GM18507 (cell line): ENCODE measurements at regions not wholly inside any gene's neighbourhood (a gene's known extent, or its start where the extent isn't known, plus 50 kb on each side); places are given as distances from the start of the nearest gene placed in this dataset.
"Not testable (repeated sequence)": the region's sequence is repeated elsewhere in the genome, so short reads cannot be mapped to it uniquely, and the experiment has no call there.

ENCODE experiments used
- DNase-seq: peaks from one replicate; pipeline ENCODE4 v3.0.0; 2011; ENCODE audit warnings: low read depth; ENCODE audit not compliant: insufficient read length; ENCODE audit errors: extremely low spot score
- FAIRE-seq: peaks from 2 replicates; lab custom pipeline; 2011; peaks lifted over from hg19 to GRCh38; lab: Jason Lieb, UNC

GRCh38 chr21:32877888-32878287 lies 106.3 kb upstream of the PAXBP1 start:
- not testable (repeated sequence) for FAIRE-seq, DNase-seq

GRCh38 chr21:32878661-32879060 lies 107.1 kb upstream of the PAXBP1 start:
- DNase-seq = no peak
- FAIRE-seq = no peak

GRCh38 chr21:32881458-32881857 lies 109.9 kb upstream of the PAXBP1 start:
- FAIRE-seq (no peak), DNase-seq (no peak)

GRCh38 chr21:32884062-32884461 lies 112.5 kb upstream of the PAXBP1 start:
- FAIRE-seq (no peak), DNase-seq (no peak)

GRCh38 chr21:32886339-32886738 lies 114.8 kb upstream of the PAXBP1 start:
- no peak for FAIRE-seq
- DNase-seq = no peak

GRCh38 chr21:32887026-32887425 lies 115.5 kb upstream of the PAXBP1 start:
- FAIRE-seq (no peak), DNase-seq (no peak)

- FAIRE-seq (no peak), DNase-seq (no peak)
Measured at GRCh38 chr21:32888971-32889370, 117.4 kb upstream of the PAXBP1 start.

GRCh38 chr21:32889596-32889995 lies 118.0 kb upstream of the PAXBP1 start:
- DNase-seq = no peak
- no peak for FAIRE-seq

GRCh38 chr21:32894321-32894720 lies 122.8 kb upstream of the PAXBP1 start:
- DNase-seq = no peak
- FAIRE-seq = no peak

GRCh38 chr21:32900814-32901213 lies 124.9 kb upstream of the OLIG2 start:
- DNase-seq (no peak), FAIRE-seq (no peak)

- DNase-seq = no peak
- no peak for FAIRE-seq
Measured at GRCh38 chr21:32907521-32907920, 118.2 kb upstream of the OLIG2 start.

- DNase-seq = no peak
- FAIRE-seq = no peak
Measured at GRCh38 chr21:32908534-32908933, 117.2 kb upstream of the OLIG2 start.

GRCh38 chr21:32909393-32909792 lies 116.3 kb upstream of the OLIG2 start:
- FAIRE-seq = no peak
- DNase-seq = no peak

GRCh38 chr21:32914424-32915039 lies 111.2 kb upstream of the OLIG2 start:
- DNase-seq (no peak), FAIRE-seq (peak; percentile 35)

GRCh38 chr21:32915099-32915498 lies 110.6 kb upstream of the OLIG2 start:
- no peak for DNase-seq
- no peak for FAIRE-seq

GRCh38 chr21:32916088-32916487 lies 109.6 kb upstream of the OLIG2 start:
- DNase-seq (no peak), FAIRE-seq (no peak)

GRCh38 chr21:32916522-32917099 lies 109.1 kb upstream of the OLIG2 start:
- DNase-seq = no peak
- no peak for FAIRE-seq

- DNase-seq = no peak
- no peak for FAIRE-seq
Measured at GRCh38 chr21:32917362-32918135, 108.2 kb upstream of the OLIG2 start.

GRCh38 chr21:32918478-32919120 lies 107.1 kb upstream of the OLIG2 start:
- no peak for DNase-seq

GRCh38 chr21:32920474-32920873 lies 105.3 kb upstream of the OLIG2 start:
- DNase-seq = no peak
- no peak for FAIRE-seq

More at GRCh38 chr21:32918478-32919120, 107.1 kb upstream of the OLIG2 start:
- FAIRE-seq = no peak
